ENCODE measurements at regions not wholly inside any gene's neighbourhood (a gene's known extent, or its start where the extent isn't known, plus 50 kb on each side); places are given as distances from the start of the nearest gene placed in this dataset.
A peak's percentile ranks its signal among the peaks of the same experiment; 100 is the strongest.

- no peak for DNase-seq (ENCODE audit: low spot score)
Observed at GRCh38 chr7:26487780-26488515, 196.3 kb downstream of the SNX10 start.

GRCh38 chr7:26489391-26489790 is 197.7 kb downstream of the SNX10 start:
- peak; percentile 45 for DNase-seq (ENCODE audit: low spot score)

GRCh38 chr7:26489906-26490639 is 198.4 kb downstream of the SNX10 start:
- DNase-seq (ENCODE audit: low spot score): no peak

- DNase-seq (ENCODE audit: low spot score): peak; percentile 92
Observed at GRCh38 chr7:26490640-26491624, 199.3 kb downstream of the SNX10 start.

GRCh38 chr7:26492816-26493215 is 201.2 kb downstream of the SNX10 start:
- no peak for DNase-seq (ENCODE audit: low spot score)

- DNase-seq (ENCODE audit: low spot score): no peak
Observed at GRCh38 chr7:26493737-26494428, 202.2 kb downstream of the SNX10 start.

- no peak for DNase-seq (ENCODE audit: low spot score)
Observed at GRCh38 chr7:26495569-26495968, 203.9 kb downstream of the SNX10 start.

- DNase-seq (ENCODE audit: low spot score): no peak
Observed at GRCh38 chr7:26497801-26498596, 206.3 kb downstream of the SNX10 start.

GRCh38 chr7:26499315-26499897 is 207.7 kb downstream of the SNX10 start:
- no peak for DNase-seq (ENCODE audit: low spot score)

- no peak for DNase-seq (ENCODE audit: low spot score)
Observed at GRCh38 chr7:26500749-26501352, 209.2 kb downstream of the SNX10 start.

- DNase-seq (ENCODE audit: low spot score): no peak
Observed at GRCh38 chr7:26504411-26505120, 212.9 kb downstream of the SNX10 start.

- DNase-seq (ENCODE audit: low spot score): no peak
Observed at GRCh38 chr7:26506196-26506595, 214.5 kb downstream of the SNX10 start.

GRCh38 chr7:26507108-26507987 is 215.7 kb downstream of the SNX10 start:
- DNase-seq (ENCODE audit: low spot score): no peak

GRCh38 chr7:26508481-26508880 is 216.8 kb downstream of the SNX10 start:
- DNase-seq (ENCODE audit: low spot score): no peak

GRCh38 chr7:26508917-26509316 is 217.3 kb downstream of the SNX10 start:
- DNase-seq (ENCODE audit: low spot score): no peak

- no peak for DNase-seq (ENCODE audit: low spot score)
Observed at GRCh38 chr7:26510231-26510957, 218.7 kb downstream of the SNX10 start.

GRCh38 chr7:26511866-26512265 is 220.2 kb downstream of the SNX10 start:
- no peak for DNase-seq (ENCODE audit: low spot score)

Measured in umbilical cord (tissue), 1 donor.